HCEC 1CT (cell line): ENCODE measurements at regions not wholly inside any gene's neighbourhood (a gene's known extent, or its start where the extent isn't known, plus 50 kb on each side); places are given as distances from the start of the nearest gene placed in this dataset.

Experiments used
- DNase-seq: peaks from one replicate; pipeline ENCODE4 v3.0.0-alpha.2; 2017

DNA sequence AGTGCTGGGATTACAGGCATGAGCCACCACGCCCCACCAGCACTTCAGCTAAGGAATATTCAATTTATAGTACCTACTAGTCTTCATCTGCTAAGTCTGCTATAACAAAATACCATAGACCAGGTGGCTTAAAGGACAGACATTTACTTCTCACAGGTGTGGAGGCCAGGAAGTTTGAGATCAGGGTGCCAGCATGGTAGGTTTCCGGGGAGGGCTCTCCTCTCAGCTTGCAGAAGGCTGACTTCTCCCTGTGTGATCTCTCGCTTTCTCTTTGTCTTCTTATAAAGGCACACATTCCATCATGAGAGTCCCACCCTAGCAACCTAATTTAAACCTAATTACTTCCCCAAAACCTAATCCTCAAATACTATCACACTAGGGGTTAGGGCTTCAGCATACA, 433.0 kb downstream of the INSC start:
- DNase-seq: no peak

DNA sequence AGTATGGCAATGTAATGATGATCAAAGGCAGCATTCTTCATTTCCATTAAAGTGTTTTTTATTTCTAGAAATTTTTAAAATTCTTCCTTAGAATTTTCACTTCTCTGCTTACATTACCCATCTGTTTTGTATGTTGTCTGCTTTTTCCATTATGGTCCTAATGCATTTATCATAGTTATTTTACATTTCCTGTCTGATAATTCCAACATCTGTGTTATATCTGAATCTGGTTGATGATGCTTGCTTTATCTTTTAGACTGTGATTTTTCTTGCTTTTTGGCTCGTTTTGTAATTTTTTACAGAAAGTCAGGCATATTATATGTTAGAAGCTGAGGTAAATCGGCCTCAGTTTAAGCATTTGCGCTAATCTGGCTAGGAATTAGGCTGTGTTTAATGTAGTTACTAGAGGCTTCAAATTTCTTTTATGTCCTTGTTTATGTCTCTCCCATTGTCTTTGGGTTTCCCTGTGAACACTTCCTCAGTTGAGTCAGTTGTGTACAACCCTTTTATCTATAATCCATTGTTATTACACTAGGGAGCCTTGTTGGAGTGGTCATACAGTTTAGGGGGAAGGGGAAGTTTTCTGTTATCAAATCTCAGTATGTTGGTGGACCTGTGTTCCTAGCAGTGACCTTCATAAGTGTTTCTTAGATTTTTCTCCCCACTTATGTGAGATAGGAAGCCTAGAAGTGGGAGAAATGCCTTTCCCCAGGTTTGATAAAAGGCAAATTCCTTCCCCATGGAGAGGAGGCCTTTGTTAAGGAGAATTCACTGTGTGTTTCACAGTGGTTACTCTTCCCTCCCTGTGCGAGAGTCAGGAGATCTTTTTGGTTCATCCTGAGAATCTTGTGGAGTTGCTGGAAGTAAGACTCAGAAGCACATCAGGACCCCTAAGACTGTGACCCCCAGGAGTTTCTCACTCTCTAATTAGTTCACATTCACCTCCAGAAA, 437.5 kb downstream of the INSC start:
- DNase-seq: no peak

DNA sequence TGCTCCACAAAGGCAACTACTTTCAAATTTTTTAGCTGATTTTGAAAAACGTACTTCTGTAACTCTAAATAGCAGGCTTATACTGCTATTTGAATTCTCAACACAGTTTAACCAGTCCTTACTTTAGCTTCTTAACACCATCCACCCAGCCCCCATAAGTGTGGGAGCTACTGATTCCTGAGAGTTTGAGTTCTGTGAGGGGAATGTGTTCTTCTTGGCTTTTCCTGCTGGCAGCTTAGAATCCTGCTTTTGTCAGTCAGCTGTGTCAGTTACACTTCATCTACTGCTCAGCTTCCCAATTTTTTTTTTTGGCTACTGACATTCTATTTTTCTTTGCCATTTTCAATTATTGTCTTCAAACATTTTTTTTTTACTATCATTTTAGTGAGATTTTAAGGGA, 440.4 kb downstream of the INSC start:
- DNase-seq: no peak

DNA sequence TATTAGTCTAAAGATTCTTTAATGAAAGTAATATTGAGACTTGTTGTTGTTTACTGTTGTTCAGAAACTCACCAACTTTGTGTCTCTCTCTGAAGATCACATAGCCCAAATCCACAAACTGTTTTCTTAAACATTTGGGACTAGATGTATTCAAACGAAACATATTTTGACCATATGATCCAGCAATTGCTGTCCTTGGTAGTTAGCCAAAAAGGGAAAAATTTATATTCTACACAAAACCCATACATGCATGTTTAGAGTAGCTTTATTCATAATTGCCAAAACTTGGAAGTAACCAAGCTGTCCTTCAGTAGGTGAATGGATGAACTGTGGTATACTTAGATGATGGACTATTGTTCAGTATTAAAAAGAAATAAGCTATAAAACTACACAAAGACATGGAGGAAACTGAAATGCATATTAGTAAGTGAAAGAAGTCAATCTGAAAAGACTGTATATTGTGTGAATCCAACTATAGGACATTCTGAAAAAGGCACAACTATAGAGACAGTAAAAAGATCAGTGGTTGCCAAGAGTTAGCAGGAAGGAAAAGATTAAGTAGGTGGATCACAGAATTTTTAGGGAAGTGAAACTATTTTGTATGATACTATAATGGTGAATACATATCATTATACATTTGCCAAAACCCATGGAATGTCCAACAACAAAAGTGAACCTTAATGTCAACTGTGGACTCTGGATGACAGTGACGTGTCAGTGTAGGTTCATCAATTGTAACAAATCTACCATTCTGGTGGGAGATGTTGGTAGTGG, 442.9 kb downstream of the INSC start:
- no peak for DNase-seq

DNA sequence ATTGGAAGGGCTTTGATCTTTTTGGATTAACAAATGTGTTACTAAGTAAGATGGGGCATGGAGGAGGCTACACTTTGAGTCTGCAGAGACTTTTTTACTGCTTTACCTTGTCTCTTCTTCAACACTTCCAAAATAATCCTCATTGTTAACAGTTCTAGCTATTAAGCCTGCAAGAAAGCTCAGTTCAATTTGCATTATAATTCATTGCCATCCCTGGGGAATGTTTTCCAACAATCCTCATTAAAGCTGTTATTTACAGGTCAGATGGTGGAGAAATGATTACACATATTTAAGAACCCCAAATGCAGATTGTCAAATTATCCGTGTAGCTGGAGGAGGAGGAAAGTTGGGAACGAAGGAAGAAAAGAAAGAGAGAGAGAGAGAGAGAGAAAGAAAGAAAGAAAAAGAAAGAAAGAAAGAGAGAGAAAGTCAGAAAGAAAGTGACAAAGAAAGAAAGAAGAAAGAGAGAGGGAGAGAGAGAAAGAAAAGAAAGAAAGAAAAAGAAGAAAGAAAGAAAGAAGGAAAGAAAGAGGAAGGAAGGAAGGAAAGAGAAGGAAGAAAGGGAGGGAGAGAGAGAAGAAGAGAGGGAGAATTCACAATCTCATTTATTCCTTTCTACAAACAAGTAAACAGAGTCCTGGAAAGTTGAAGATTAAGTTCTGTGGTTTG, 443.9 kb downstream of the INSC start:
- DNase-seq: no peak

DNA sequence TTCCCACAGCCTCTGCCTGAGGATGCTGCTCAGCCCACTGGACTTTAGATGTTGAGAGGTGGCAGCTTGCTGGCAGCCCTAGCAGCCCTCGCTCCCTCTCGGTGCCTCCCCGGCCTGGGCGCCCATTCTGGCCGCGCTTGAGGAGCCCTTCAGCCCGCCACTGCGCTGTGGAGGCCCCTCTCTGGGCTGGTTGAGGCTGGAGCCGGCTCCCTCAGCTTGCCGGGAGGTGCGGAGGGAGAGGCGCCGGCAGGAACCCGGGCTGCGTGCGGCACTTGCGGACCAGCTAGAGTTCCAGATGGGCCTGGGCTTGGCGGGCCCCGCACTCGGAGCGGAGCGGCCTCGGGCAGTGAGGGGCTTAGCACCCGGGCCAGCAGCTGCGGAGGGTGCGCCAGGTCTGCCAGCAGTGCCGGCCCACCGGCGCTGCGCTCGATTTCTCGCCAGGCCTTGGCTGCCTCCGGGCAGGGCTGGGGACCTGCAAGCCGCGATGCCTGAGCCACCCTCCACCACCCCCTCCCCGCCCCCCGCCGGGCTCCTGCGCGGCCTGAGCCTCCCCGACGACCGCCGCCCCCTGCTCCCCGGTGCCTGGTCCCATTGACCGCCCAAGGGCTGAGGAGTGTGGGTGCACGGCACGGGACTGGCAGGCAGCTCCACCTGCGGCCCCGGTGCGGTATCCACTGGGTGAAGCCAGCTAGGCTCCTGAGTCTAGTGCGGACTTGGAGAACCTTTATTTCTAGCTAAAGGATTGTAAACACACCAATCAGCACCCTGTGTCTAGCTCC, 446.2 kb downstream of the INSC start:
- DNase-seq: no peak

DNA sequence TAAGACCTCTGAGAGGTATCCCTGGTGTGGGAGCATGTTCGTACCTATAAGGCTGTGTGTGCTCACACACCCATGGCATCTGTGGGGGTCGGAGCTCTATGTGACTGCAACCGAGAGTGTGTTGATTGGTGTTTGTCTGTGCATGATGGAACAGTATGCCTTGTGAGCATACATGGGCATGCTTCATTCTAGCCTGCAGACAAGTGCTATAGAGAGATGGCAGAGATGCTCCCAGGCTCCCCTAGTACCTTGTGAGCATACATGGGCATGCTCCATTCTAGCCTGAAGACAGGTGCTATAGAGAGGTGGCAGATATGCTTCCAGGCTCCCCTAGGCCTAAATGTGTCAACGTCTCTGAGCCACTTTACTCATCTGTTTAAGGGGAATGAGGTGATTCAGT, 447.5 kb downstream of the INSC start:
- DNase-seq: no peak

DNA sequence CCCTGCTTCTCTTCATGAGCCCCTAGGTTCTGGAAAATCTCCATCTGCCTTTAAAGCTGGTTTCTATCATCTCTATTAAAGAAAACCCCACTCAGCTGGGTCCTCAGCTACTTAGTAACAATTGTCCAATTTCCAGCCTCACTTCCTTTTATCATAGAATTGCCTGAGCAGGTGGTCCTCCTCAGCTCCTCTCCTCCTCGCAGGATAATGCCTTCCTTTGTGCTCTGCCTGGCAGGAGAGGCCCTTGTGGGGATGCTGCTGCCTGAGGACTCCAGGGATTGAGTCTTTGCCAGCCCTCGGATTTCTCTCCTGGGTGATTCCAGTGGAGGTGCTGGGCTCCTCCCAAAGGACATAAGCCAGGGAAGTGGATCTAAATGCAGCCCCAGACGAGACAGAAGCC, 448.3 kb downstream of the INSC start:
- no peak for DNase-seq

DNA sequence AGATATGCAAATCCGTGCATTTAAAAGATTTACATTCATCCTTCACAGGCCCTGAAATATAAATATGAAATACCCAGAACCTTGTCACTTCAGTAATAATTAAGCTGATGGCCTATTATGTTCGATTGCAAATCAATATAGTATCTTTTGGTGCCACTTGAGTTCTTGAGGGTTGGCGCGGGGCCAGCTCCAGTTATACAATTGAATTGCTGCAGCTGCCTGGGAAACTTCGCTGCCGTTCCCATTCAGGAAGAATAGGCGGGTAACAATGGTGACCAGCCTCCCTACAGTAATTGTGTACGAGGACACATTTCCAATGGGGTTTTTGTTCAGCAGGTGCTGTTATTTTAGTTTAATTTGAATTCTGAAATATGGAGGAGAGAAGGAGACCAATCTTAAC, 451.2 kb downstream of the INSC start:
- no peak for DNase-seq

DNA sequence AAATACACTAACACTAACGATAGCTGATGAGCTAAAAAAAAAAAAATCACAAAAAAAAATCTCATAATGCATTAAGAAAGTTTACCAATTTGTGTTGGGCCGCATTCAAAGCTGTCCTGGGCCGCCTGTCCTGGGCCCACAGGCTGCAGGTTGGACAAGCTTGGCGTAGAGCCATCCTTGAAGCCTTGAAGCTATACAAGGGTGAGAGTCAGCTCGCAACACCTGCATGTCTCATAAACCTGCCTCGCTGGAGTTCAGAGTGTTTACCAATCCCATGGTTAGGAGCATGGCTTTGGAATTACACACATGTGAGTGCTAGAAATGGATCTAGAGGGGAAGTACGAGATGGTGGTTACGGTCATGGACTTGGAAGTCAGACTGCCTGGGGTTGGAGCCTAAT, 453.7 kb downstream of the INSC start:
- no peak for DNase-seq

DNA sequence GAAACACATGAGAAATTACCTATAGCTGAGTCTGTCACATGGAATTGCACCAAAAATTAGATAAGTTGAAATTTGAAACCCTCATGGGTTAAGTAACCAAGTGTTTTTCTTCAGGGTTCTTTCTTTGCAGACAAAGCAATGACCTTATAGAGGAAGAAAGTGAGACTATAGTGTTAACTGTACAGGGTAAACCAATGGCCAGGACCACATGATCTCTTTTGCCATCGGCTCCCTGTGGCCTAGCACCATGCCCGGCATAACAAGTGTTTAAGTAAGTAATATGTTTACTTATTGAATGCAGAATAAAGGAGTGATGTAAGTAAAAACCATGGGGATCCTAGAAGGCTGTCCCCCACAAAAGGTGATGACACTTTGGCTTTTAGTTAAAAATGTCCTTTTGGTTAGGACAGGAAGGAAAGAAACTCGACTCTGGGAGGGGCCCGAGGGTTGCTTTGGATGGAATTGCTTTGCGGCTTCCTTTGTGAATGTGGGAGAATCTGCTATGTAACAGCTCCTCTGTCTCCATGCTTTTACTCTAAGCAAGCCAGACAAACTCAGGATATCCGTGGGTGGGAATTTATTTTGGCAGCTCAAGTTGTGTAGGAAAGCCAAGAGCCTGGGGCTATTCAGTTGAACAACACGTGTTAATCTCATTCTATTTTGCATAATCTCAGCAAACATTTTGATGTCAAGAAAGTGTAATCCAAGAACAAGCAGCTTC, 454.7 kb downstream of the INSC start:
- no peak for DNase-seq

DNA sequence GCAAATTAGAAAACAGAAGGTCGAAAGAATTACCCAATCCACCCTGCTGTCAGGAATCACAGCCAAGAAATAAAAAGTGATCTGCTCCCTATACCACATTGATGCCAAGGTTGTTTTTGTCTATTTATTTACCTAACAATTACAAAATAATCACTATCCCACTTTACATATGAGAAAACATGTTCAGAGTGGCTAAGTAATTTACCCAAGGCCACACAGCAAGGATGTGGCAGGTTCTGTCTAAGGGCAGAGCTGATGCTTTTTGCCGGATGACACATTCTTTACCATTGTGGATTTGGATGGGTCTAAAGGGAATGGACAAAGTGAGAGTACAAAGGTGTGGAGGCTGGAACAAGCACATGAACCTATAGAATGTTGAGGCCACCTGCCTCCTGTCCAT, 460.7 kb downstream of the INSC start:
- DNase-seq: no peak

DNA sequence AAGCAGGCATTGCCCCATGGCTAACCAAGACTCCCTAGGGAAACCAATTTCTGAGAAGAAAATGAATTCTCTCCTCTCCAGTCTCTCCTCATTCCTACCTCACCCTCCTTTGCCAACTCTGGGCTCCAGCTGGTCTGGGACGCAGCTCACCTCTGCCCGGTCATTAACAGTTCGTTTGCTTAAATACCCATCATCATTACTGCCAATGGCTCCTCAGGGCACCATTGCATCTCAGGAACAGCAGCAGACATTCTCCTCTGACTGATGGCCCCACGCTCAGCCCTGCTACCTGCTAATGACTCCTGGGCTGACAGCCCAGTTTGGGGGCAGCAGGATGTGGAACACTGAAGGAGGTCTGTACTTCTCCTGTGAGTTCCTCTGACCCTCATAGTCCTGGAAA, 462.0 kb downstream of the INSC start:
- no peak for DNase-seq

DNA sequence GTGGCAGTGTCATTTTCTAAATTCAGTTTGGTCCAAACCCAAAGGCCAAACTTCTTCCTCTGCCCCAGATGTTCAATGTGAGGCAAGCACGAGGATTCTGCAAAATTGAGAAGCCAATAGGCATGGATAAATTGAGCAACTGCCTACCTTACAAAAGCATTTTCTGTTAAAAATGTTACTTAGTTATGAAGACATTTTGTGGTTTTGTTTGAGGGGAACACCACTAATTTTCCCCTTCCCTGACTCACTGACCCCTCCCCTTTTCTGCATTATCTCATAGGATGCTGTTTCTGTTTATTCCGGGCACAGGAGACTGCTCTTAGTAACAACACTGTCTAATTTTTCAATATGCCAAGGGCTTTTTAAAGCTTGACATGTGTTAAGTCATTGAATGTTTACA, 462.8 kb downstream of the INSC start:
- no peak for DNase-seq

DNA sequence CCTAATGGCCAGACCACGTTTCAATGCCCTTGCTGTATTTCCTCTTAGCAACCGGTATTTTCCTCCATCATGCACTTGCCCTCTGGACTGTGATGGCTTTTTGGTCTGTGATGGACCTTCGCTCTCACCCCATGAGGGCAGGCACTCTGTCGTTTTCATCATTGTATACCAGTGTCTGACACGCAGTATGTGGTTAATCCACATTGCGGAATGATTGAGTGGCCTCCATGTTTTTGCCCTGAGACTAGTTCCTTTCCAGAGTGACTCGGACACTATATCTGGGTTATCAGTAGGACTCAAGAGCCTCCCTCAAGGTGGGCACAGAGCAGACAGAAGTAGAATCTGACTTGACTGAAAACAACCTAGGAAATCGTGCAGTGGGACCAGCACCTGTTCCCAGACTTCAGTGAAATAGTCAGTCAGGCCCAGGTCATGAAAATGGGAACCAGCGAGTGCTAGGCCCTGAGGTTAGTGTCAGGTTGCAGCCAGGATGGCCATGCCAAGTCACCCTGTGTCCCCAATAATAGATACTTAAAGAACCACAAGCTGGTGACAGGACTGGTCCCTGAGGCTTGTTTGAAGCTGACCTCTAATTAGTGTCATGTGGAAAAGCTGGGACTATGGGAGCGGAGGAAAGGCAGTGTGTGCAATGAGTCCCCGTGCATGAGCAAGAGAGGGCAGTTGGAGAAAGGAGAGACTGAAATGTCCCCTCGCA, 464.7 kb downstream of the INSC start:
- no peak for DNase-seq

DNA sequence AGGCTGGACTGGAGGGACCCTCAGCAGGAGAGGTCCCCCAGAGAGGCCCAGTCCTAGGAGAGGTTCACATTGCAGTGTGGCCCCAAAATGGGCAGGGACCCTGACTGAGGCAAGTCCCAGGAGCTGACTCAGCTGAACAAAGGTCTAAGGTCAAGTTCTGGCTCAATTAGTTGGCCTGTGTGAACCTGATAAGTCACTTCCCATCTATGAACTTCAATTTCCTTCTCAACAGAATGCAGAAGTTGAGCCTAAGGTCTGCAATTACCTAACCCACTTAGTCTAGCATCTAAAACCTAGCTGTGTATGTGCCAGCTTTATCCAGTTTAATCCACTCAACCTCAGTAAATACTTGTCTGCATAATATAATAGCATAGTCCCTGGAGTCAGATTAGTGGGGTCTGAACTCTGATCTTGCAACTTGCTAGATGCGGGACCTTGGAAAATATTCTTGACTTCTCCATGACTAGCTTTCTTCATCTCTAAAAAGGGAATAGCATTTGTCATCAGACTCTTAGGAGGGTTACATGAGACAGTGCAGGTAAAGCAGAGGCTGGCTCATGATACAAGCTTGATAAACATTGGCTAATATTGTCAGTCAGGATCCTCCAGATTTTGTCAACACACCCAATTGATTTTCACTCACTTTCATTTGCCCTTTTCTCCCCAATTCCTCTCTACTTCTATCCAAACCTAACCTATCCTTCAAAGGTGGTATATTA, 465.5 kb downstream of the INSC start:
- DNase-seq: no peak

DNA sequence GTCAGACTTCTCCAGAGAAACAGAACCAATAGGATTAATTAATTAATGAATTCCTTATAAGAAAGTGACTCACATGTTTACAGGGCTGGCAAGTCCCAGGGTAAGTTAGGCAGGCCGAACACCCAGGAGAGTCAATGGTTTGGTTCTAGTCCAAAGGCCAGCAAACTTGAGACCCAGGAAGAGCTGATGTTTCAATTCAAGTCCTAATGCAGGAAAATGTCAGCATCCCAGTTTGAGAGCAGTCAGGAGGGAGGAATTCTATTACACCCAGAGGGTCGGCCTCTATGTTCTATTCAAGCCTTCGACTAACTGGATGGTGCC, 466.0 kb downstream of the INSC start:
- DNase-seq: no peak

DNA sequence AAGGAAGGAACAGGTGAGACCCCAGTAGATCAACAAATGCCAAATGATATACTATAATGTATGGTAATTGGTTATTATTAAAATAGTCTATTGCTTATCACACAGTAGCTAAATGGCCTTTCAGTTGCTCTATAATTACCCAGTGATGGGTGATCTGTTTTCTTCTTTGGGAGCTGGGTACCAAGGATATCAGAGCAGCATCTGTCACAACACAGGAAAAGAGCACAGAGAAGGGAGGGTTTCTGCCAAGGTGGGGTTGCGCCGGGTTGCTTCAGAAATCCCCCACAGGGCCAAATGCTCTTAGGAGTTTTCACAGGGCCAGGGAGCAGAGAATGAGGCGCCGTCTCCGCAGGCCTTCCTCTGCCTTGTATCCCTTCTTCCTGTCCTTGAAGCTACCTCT, 469.4 kb downstream of the INSC start:
- DNase-seq: no peak

DNA sequence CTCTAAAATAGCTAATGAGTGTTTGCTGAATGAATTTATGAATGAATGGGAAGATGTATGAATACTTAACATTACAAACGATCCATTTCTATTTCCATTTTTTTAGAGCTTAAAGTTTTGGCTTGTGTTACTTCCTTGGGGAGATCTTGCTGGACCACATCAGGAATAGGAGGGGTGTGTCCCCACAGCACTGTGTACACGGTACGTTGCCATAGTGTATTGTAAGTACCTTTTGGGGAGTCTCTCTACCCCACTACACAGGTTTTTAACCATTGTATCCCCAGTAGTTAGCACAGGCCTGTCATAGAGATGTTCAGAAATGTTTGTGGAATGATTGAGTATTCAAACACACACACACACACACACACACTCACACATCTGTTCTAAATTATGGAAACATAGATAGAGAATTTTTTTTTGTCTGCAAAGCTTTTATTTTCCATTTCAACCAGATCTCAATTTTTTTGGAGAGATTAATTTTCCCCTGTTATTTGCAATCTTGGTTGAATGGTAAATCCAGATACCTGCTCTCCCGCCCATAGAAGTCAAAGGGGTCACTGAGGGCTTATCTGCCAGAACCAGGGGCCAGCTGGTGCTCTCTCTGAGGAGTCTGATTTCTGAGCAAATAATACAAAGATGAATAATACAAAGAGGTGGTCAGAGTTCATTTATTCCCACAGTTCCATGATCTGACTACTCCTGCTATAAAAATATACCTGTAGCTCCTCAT, 471.0 kb downstream of the INSC start:
- no peak for DNase-seq

DNA sequence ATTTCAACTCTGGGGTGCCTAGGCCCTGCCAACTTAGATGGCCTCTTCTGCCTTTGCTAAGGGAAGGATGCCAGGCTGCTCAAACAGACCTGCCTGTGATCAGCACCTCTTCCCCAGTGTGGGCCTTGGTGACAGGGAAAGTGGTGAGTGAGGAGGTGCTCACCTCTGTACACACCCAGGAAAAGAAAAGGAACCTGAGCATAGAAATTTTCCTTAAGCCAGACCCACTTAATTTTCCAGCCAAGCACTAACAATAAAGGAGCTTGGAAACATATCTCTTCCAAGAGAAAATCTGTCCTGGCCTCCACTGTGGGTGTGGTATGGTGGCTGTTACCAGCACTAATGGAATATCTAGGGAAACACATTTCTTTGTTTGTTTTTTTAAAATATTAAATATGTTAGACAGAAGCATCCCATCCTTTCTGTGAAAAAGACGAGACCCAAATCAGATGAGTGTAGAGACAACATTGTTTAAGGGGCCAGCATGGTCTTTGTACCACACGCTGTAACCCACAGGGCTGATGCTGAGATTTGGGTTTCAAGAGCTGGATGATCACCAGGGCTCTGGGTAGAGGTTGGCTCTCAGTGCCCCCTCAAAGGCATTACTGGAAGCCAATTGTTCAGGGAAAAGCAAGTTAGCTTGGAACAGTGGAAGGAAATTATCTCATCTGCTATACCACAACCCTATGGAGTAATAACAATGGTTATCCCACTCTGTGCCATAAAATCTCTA, 472.2 kb downstream of the INSC start:
- no peak for DNase-seq
